Neural cell (in vitro differentiated cells): ENCODE measurements at regions not wholly inside any gene's neighbourhood (a gene's known extent, or its start where the extent isn't known, plus 50 kb on each side); places are given as distances from the start of the nearest gene placed in this dataset.

Source experiments
- POLR2AphosphoS5 ChIP-seq: IDR thresholded peaks from 2 replicates; pipeline ENCODE4 v1.6.1; 2012
- TF ChIP-seq, protein P1 (sequence below): fragments of 450-650 bp; IDR thresholded peaks from 2 replicates; pipeline ENCODE4 v1.5.1; 2014; ENCODE audit warnings: antibody characterized with exemption, mild to moderate bottlenecking, moderate library complexity; ENCODE audit not compliant: poor library complexity, severe bottlenecking
- TF ChIP-seq, protein P2 (sequence below): IDR thresholded peaks from 2 replicates; pipeline ENCODE4 v1.6.1; 2012; ENCODE audit warnings: borderline replicate concordance

DNA sequence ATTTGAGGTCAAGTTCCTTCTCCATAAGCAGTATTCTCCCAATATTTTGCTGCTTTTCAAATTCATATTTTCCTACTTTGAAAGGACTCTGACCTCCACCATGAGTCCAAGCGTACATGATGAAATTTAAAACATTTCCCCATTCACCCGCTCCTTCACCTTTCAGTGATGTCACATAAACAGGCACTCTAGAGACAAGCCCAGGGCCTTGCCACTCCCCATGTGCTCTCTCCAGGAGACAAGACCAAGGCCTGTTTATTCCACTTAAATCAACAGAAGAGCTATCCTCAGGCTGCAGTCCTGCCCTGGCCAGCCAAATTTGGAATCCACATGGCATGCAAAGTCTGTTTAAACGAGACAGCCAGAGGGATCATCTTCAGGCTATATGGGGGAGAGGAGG is 161.5 kb downstream of the ARRDC4 start:
- TF ChIP-seq, protein P1, sequence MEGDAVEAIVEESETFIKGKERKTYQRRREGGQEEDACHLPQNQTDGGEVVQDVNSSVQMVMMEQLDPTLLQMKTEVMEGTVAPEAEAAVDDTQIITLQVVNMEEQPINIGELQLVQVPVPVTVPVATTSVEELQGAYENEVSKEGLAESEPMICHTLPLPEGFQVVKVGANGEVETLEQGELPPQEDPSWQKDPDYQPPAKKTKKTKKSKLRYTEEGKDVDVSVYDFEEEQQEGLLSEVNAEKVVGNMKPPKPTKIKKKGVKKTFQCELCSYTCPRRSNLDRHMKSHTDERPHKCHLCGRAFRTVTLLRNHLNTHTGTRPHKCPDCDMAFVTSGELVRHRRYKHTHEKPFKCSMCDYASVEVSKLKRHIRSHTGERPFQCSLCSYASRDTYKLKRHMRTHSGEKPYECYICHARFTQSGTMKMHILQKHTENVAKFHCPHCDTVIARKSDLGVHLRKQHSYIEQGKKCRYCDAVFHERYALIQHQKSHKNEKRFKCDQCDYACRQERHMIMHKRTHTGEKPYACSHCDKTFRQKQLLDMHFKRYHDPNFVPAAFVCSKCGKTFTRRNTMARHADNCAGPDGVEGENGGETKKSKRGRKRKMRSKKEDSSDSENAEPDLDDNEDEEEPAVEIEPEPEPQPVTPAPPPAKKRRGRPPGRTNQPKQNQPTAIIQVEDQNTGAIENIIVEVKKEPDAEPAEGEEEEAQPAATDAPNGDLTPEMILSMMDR, result no peak
- TF ChIP-seq POLR2AphosphoS5, result no peak
- TF ChIP-seq, protein P2, sequence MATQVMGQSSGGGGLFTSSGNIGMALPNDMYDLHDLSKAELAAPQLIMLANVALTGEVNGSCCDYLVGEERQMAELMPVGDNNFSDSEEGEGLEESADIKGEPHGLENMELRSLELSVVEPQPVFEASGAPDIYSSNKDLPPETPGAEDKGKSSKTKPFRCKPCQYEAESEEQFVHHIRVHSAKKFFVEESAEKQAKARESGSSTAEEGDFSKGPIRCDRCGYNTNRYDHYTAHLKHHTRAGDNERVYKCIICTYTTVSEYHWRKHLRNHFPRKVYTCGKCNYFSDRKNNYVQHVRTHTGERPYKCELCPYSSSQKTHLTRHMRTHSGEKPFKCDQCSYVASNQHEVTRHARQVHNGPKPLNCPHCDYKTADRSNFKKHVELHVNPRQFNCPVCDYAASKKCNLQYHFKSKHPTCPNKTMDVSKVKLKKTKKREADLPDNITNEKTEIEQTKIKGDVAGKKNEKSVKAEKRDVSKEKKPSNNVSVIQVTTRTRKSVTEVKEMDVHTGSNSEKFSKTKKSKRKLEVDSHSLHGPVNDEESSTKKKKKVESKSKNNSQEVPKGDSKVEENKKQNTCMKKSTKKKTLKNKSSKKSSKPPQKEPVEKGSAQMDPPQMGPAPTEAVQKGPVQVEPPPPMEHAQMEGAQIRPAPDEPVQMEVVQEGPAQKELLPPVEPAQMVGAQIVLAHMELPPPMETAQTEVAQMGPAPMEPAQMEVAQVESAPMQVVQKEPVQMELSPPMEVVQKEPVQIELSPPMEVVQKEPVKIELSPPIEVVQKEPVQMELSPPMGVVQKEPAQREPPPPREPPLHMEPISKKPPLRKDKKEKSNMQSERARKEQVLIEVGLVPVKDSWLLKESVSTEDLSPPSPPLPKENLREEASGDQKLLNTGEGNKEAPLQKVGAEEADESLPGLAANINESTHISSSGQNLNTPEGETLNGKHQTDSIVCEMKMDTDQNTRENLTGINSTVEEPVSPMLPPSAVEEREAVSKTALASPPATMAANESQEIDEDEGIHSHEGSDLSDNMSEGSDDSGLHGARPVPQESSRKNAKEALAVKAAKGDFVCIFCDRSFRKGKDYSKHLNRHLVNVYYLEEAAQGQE, result no peak
